Esophagus squamous epithelium (tissue), 5 donors: ENCODE measurements at regions not wholly inside any gene's neighbourhood (a gene's known extent, or its start where the extent isn't known, plus 50 kb on each side); places are given as distances from the start of the nearest gene placed in this dataset.

Source experiments
- DNase-seq: peaks from one replicate; lab custom pipeline; 2025; lab: John Stamatoyannopoulos, UW
- H3K27ac ChIP-seq, 4 donors: fragments of 200-600 bp; sonication (generic); one replicate each; pipeline ENCODE4 v1.5.1; 2016 to 2019; ENCODE audit warnings: mild to moderate bottlenecking in 1 of 4
- H3K27me3 ChIP-seq, 4 donors: fragments of 200-600 bp; sonication (generic); 1 replicate in 3 of 4; 2 replicates in 1 of 4; pipeline versions ENCODE4 v1.5.1 to v1.6.0; 2017 to 2021; ENCODE audit warnings: antibody characterized with exemption in 1 of 4
- H3K36me3 ChIP-seq, 3 donors: fragments of 200-600 bp; sonication (generic); one replicate each; pipeline ENCODE4 v1.5.1; 2016 to 2019
- H3K4me1 ChIP-seq, 3 donors: fragments of 200-600 bp; sonication (generic); one replicate each; pipeline ENCODE4 v1.5.1; 2017 to 2019
- H3K4me3 ChIP-seq, 4 donors: fragments of 200-600 bp; sonication (generic); 1 replicate in 3 of 4; 2 replicates in 1 of 4; pipeline ENCODE4 v1.5.1; 2016 to 2019; ENCODE audit warnings: mild to moderate bottlenecking in 2 of 4, moderate library complexity in 1 of 4
- H3K9me3 ChIP-seq, 3 donors: fragments of 200-600 bp; sonication (generic); one replicate each; pipeline ENCODE4 v1.5.1; 2016 to 2019
- POLR2A ChIP-seq, 4 donors: fragments of 450-650 bp; IDR thresholded peaks; one replicate each; pipeline ENCODE4 v1.6.1; 2017; ENCODE audit warnings: antibody characterized with exemption in 4 of 4, mild to moderate bottlenecking in 4 of 4, moderate library complexity in 3 of 4
- WGBS, 2 donors: methylation state at CpG; one replicate each; pipeline ENCODE4 v1.1.5; 2018; 5-methylcytosine and 5-hydroxymethylcytosine counted together
- intact Hi-C: fragments of 100-400 bp; cut with DNase I; formaldehyde crosslinking; loops from one replicate; pipeline ENCODE4 v1.15.0; 2022
- TF ChIP-seq, protein P1 (sequence below), 6 experiments: fragments of 450-650 bp in 4 of 6; fragments of 200-600 bp in 2 of 6; sonication (generic) in 2 of 6; IDR thresholded peaks; one replicate each; pipeline ENCODE4 v1.5.1; 2016 to 2019; ENCODE audit warnings: antibody characterized with exemption in 6 of 6, mild to moderate bottlenecking in 4 of 6, moderate library complexity in 4 of 6
- donor health status: DM: yes; HTN: yes; CAD: no.

DNA sequence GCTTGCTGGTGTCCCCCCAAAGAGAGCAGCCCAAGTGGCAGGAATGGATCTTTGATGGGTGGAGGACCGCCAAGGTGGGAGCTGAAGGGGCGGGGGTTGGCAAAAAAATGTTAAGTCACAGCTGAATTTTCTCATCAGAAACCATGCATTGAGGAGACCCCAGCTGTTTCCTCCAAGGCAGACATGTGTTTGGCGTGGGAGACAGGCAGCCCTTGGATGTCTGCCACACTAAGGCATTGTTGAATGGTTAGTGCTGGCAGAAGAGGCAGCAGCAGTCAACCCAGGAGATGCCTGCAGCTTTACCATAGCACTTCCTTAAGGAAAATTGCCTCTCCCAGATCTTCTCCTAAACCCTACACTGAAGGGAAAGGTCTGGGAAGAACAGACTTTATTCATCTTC lies 394.9 kb upstream of the CD180 start:
- H3K27ac ChIP-seq: no peak overlapping the region
- no peak for DNase-seq
- no peaks in the 10 kb centered on the region for H3K36me3 ChIP-seq
- H3K4me3 ChIP-seq: no peak overlapping the region
- no peaks in the 10 kb centered on the region for H3K27me3 ChIP-seq
- peaks cover 0 to 8% (median 0%) of the 10 kb centered on the region in 3 donors for H3K4me1 ChIP-seq
- H3K9me3 ChIP-seq: no peaks in the 10 kb centered on the region
- TF ChIP-seq, protein P1, sequence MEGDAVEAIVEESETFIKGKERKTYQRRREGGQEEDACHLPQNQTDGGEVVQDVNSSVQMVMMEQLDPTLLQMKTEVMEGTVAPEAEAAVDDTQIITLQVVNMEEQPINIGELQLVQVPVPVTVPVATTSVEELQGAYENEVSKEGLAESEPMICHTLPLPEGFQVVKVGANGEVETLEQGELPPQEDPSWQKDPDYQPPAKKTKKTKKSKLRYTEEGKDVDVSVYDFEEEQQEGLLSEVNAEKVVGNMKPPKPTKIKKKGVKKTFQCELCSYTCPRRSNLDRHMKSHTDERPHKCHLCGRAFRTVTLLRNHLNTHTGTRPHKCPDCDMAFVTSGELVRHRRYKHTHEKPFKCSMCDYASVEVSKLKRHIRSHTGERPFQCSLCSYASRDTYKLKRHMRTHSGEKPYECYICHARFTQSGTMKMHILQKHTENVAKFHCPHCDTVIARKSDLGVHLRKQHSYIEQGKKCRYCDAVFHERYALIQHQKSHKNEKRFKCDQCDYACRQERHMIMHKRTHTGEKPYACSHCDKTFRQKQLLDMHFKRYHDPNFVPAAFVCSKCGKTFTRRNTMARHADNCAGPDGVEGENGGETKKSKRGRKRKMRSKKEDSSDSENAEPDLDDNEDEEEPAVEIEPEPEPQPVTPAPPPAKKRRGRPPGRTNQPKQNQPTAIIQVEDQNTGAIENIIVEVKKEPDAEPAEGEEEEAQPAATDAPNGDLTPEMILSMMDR (IDR thresholded peaks at IDR 0.05): no peak
- no peak for TF ChIP-seq POLR2A (IDR thresholded peaks at IDR 0.05)
- 68 to 71% methylated on average over 3 of the region's 3 CpGs for WGBS, 2 donors
- intact Hi-C loops: no loop called here

DNA sequence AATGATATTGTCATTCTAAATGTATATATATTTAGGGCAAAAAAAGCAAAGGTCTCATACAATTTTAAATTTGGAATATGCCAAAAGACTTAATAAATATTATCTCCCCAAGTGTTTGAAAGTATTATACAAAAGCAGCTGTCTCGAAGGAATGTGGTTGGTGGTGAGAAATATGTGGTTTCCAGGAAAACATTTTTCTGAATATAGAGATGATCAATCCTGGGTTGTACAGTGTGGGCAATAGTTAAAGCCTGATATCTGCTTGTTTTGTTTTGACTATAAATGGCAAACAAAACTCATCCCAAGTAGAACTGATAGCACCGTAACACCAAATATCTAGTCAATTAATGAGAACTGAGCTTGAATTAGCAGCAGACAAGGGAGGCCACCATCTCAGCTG lies 391.8 kb upstream of the CD180 start:
- no peak for DNase-seq
- H3K4me1 ChIP-seq: peaks cover 0 to 8% (median 0%) of the 10 kb centered on the region in 3 donors
- H3K9me3 ChIP-seq: no peaks in the 10 kb centered on the region
- no peaks in the 10 kb centered on the region for H3K27me3 ChIP-seq
- TF ChIP-seq, protein P1 (IDR thresholded peaks at IDR 0.05): no peak
- no peaks in the 10 kb centered on the region for H3K36me3 ChIP-seq
- 52 to 75% methylated on average over 2 of the region's 2 CpGs for WGBS, 2 donors
- no peak overlapping the region for H3K27ac ChIP-seq
- no peak overlapping the region for H3K4me3 ChIP-seq
- intact Hi-C loops: no loop called here

DNA sequence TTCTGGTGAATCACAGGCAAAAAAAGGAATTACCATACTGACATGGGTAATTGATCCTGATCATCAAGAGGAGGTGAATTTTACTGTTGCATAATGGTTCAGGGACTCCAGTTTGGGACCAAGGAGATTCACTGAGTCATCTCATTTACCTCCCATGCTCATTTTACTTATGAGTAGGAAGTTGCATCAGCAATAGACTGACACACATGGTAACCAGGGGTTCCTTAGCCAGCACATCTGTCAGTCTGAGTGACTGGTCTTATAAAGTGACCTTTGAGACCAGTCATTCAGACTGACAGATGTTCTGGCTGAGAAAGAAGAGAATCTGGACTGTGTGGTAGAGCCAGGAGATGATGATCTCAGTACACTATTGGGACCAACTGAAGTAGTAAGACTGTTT lies 384.6 kb upstream of the CD180 start:
- Histone ChIP-seq H3K27me3 (no peaks in the 10 kb centered on the region), H3K4me3 (no peak overlapping the region), H3K9me3 (no peaks in the 10 kb centered on the region), H3K36me3 (no peaks in the 10 kb centered on the region), H3K27ac (no peak overlapping the region), H3K4me1 (peaks cover 0 to 26% (median 0%) of the 10 kb centered on the region in 3 donors)
- TF ChIP-seq, protein P1 (IDR thresholded peaks at IDR 0.05): no peak
- TF ChIP-seq POLR2A (IDR thresholded peaks at IDR 0.05): no peak
- intact Hi-C loops: no loop called here
- DNase-seq: no peak

DNA sequence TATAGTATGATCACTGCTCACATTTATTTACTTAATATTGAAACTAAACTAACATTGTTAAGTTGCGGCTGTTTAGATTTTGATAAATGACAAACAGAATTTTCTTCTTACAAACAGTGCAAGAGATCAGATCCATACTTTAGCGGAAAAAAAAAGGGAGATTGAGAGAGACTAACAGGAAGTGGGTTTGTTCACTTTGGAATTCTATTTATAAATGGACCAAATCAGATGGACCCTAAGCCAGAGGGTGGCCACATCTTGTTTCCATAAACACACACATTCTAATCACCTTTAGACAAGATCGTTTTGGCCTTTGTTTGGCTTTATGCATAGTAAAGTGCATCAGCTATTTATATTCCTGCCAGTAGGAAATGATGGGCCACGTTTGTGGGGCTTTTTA lies 381.4 kb upstream of the CD180 start:
- Histone ChIP-seq H3K36me3 (no peaks in the 10 kb centered on the region), H3K9me3 (no peaks in the 10 kb centered on the region), H3K4me3 (no peak overlapping the region), H3K27me3 (no peaks in the 10 kb centered on the region), H3K4me1 (peaks cover 0 to 27% (median 0%) of the 10 kb centered on the region in 3 donors), H3K27ac (no peak overlapping the region)
- TF ChIP-seq, protein P1 (IDR thresholded peaks at IDR 0.05): no peak
- no peak for TF ChIP-seq POLR2A (IDR thresholded peaks at IDR 0.05)
- 35% methylated on average over 4 of the region's 4 CpGs for WGBS, 2 donors
- DNase-seq: no peak
- intact Hi-C loops: no loop called here

DNA sequence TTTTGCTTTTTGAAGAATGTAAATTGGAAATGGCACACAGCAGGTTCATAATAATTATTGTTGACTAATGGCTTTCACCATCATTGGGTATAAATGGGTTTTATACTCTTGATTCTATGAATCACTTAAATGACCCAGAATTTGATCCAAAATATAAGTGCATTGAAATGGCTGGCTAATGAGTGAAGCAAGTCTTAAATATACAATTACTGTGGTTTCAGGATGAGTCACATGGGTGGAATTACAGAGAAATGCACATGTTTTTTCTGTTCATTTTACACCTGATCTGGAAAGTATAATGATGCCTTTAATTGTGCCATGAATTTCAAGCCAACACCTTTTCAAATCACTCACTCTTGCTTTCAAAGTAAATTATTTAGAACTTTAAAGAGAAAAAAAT lies 380.8 kb upstream of the CD180 start:
- H3K9me3 ChIP-seq: no peaks in the 10 kb centered on the region
- no peak overlapping the region for H3K27ac ChIP-seq
- intact Hi-C loops: no loop called here
- TF ChIP-seq, protein P1 (IDR thresholded peaks at IDR 0.05): no peak
- no peak for TF ChIP-seq POLR2A (IDR thresholded peaks at IDR 0.05)
- peaks cover 0 to 27% (median 0%) of the 10 kb centered on the region in 3 donors for H3K4me1 ChIP-seq
- no peaks in the 10 kb centered on the region for H3K36me3 ChIP-seq
- no peak for DNase-seq
- no peak overlapping the region for H3K4me3 ChIP-seq
- no peaks in the 10 kb centered on the region for H3K27me3 ChIP-seq
